ENCODE measurements at regions not wholly inside any gene's neighbourhood (a gene's known extent, or its start where the extent isn't known, plus 50 kb on each side); places are given as distances from the start of the nearest gene placed in this dataset.

DNA sequence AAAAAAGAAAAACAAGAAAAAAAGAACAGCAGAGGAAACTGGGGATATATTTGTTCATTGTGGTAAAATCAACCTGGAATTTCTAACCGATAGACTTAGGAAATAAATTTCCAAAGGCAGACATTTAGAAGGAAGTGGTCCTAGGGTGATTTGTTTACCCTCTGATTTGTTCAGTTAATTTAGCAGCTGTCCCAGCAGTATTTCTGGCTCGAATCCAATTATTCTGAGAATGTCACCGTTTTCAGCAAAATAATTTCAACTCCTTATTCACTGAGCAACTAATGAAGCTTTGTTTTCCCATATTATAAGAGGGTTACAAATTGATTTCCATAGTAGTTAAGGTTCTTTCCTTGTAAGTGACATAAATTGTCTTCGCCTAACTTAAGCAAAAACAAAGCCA, 285.2 kb upstream of the SYT10 start:
- Histone ChIP-seq H3K4me3 (ENCODE audit: low read length, poor library complexity, severe bottlenecking) (no peak overlapping the region), H3K36me3 (ENCODE audit: insufficient read depth, low read length) (no peaks in the 10 kb centered on the region), H3K9me3 (ENCODE audit: insufficient read depth, low read depth, low read length) (no peaks in the 10 kb centered on the region), H4K20me1 (ENCODE audit: insufficient read depth, low read length, poor library complexity, severe bottlenecking) (no peaks in the 10 kb centered on the region), H3K9ac (ENCODE audit: low read depth, low read length, poor library complexity, severe bottlenecking) (no peak overlapping the region), H3K9me2 (replicated peaks; ENCODE audit: low read depth, low read length) (no peaks in the 10 kb centered on the region), H3K4me1 (ENCODE audit: insufficient read depth, low read length, poor library complexity, severe bottlenecking) (no peaks in the 10 kb centered on the region), H2AFZ (ENCODE audit: low read length) (no peak overlapping the region), H3K4me2 (ENCODE audit: low read depth, low read length, poor library complexity, severe bottlenecking) (no peak overlapping the region), H3K27me3 (ENCODE audit: insufficient read depth, low read length, poor library complexity, severe bottlenecking) (no peaks in the 10 kb centered on the region), H3F3A (ENCODE audit: low read depth) (no peaks in the 10 kb centered on the region), H3K79me2 (ENCODE audit: insufficient read depth, low read length) (no peaks in the 10 kb centered on the region)
- no peak for TF ChIP-seq EZH2phosphoT487 (IDR thresholded peaks at IDR 0.05; ENCODE audit: borderline replicate concordance)
- TF ChIP-seq, protein P1, sequence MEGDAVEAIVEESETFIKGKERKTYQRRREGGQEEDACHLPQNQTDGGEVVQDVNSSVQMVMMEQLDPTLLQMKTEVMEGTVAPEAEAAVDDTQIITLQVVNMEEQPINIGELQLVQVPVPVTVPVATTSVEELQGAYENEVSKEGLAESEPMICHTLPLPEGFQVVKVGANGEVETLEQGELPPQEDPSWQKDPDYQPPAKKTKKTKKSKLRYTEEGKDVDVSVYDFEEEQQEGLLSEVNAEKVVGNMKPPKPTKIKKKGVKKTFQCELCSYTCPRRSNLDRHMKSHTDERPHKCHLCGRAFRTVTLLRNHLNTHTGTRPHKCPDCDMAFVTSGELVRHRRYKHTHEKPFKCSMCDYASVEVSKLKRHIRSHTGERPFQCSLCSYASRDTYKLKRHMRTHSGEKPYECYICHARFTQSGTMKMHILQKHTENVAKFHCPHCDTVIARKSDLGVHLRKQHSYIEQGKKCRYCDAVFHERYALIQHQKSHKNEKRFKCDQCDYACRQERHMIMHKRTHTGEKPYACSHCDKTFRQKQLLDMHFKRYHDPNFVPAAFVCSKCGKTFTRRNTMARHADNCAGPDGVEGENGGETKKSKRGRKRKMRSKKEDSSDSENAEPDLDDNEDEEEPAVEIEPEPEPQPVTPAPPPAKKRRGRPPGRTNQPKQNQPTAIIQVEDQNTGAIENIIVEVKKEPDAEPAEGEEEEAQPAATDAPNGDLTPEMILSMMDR (conservative IDR thresholded peaks at IDR 0.05; ENCODE audit: low read length), result no peak

DNA sequence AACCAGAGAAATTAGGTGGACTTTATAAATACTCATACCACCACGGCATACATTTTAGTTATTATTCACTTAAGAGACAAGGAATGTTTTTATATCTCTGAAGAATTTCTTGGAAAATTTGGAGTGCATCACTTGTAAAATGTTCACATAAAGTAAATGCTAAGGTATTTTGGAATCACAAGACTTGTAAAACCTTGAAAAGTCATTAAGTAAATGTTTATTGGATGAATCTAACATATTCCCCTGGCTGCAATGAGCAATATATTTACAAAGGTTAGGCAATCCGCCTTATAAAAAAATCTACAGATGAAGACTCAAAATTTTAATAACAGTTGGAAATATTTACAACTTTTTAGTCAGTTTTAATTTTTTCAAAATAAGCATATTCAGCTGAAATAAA, 287.4 kb upstream of the ALG10 start:
- TF ChIP-seq EZH2phosphoT487 (IDR thresholded peaks at IDR 0.05; ENCODE audit: borderline replicate concordance), result no peak
- TF ChIP-seq, protein P1 (conservative IDR thresholded peaks at IDR 0.05; ENCODE audit: low read length), result no peak
- Histone ChIP-seq H3K27me3 (ENCODE audit: insufficient read depth, low read length, poor library complexity, severe bottlenecking) (no peaks in the 10 kb centered on the region), H3K9ac (ENCODE audit: low read depth, low read length, poor library complexity, severe bottlenecking) (no peak overlapping the region), H4K20me1 (ENCODE audit: insufficient read depth, low read length, poor library complexity, severe bottlenecking) (no peaks in the 10 kb centered on the region), H3K4me2 (ENCODE audit: low read depth, low read length, poor library complexity, severe bottlenecking) (no peak overlapping the region), H3F3A (ENCODE audit: low read depth) (no peaks in the 10 kb centered on the region), H3K4me1 (ENCODE audit: insufficient read depth, low read length, poor library complexity, severe bottlenecking) (no peaks in the 10 kb centered on the region), H3K4me3 (ENCODE audit: low read length, poor library complexity, severe bottlenecking) (no peak overlapping the region), H2AFZ (ENCODE audit: low read length) (no peak overlapping the region), H3K36me3 (ENCODE audit: insufficient read depth, low read length) (no peaks in the 10 kb centered on the region), H3K9me3 (ENCODE audit: insufficient read depth, low read depth, low read length) (0 out of 2 replicates have a peak, but pooled peaks cover 3% of the 10 kb centered on the region), H3K9me2 (replicated peaks; ENCODE audit: low read depth, low read length) (no peaks in the 10 kb centered on the region), H3K79me2 (ENCODE audit: insufficient read depth, low read length) (no peaks in the 10 kb centered on the region)

DNA sequence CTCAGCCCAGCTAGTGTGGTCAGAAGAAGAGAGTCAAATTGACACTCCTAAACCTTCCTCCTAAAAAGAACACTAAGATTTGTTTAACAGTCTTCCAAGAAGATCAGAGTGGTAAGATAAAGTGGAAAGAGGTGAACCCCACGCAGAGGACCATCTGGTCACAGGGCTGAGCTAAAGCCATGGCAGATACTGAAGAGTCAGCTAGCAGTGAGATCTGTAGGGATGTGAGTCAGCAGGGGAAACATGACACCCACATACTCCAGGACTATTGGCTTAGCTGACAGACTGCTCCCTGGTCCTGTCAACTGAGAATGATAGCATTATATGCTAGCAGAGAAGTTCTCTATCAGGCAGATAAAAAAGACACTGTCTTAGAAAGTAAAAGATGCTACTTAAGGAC, 269.4 kb upstream of the ALG10 start:
- Histone ChIP-seq H4K20me1 (ENCODE audit: insufficient read depth, low read length, poor library complexity, severe bottlenecking) (no peaks in the 10 kb centered on the region), H2AFZ (ENCODE audit: low read length) (no peak overlapping the region), H3K9me3 (ENCODE audit: insufficient read depth, low read depth, low read length) (no peaks in the 10 kb centered on the region), H3K27me3 (ENCODE audit: insufficient read depth, low read length, poor library complexity, severe bottlenecking) (no peaks in the 10 kb centered on the region), H3K36me3 (ENCODE audit: insufficient read depth, low read length) (no peaks in the 10 kb centered on the region), H3K4me3 (ENCODE audit: low read length, poor library complexity, severe bottlenecking) (no peak overlapping the region), H3K79me2 (ENCODE audit: insufficient read depth, low read length) (no peaks in the 10 kb centered on the region), H3K4me2 (ENCODE audit: low read depth, low read length, poor library complexity, severe bottlenecking) (no peak overlapping the region), H3K9me2 (replicated peaks; ENCODE audit: low read depth, low read length) (0 out of 2 replicates have a peak, but pooled peaks cover 3% of the 10 kb centered on the region), H3K4me1 (ENCODE audit: insufficient read depth, low read length, poor library complexity, severe bottlenecking) (no peaks in the 10 kb centered on the region), H3F3A (ENCODE audit: low read depth) (no peaks in the 10 kb centered on the region), H3K9ac (ENCODE audit: low read depth, low read length, poor library complexity, severe bottlenecking) (no peak overlapping the region)
- no peak for TF ChIP-seq EZH2phosphoT487 (IDR thresholded peaks at IDR 0.05; ENCODE audit: borderline replicate concordance)
- TF ChIP-seq, protein P1 (conservative IDR thresholded peaks at IDR 0.05; ENCODE audit: low read length), result no peak

Measured in Loucy (cell line).